HG03025 (cell line): ENCODE measurements at regions not wholly inside any gene's neighbourhood (a gene's known extent, or its start where the extent isn't known, plus 50 kb on each side); places are given as distances from the start of the nearest gene placed in this dataset.

ENCODE experiments used
- ATAC-seq: cut with Tn5 transposase; IDR thresholded peaks from one replicate; pipeline ENCODE4 v1.9.1; 2021; ENCODE audit warnings: mild to moderate bottlenecking, moderate library complexity; ENCODE audit not compliant: unreplicated experiment, low FRiP score

DNA sequence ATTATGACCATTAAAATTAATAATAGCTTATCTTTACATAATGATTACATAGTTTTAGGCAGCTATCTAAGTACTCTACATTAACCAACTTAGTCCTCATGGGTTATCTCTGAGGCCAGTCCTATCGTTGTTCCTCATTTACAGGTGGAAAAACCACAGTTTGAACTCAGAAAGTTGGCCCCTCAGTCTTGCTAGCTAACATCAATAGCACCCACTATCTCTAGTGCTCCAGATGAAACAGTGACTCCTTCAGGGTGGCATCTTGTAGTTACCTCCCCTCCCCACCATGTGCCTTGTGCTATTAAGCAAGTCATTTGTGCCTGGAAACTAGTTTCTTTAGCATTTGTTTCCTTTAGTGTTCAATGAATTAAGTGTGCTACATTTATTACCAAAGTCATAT is 1086.7 kb downstream of the EFNB2 start:
- no peak for ATAC-seq

DNA sequence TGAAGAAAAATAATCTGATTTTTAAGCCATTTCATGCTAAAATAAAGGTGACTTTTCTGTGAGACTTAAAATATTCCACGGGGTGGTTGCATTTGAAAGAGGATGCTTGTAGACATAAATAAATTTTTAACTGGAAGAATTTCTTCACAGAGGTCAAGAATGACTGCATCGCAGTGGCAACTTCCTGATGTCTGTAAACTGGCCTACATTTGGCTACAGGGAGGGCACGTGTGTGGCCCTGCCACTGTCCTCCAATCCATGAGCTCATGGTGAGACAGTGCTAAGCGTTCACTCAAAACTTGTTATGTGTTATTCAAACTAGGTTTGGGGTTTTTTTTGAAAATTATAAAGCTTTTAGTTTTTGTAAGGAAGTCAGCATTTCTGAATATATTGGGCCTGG is 1089.3 kb downstream of the EFNB2 start:
- no peak for ATAC-seq

DNA sequence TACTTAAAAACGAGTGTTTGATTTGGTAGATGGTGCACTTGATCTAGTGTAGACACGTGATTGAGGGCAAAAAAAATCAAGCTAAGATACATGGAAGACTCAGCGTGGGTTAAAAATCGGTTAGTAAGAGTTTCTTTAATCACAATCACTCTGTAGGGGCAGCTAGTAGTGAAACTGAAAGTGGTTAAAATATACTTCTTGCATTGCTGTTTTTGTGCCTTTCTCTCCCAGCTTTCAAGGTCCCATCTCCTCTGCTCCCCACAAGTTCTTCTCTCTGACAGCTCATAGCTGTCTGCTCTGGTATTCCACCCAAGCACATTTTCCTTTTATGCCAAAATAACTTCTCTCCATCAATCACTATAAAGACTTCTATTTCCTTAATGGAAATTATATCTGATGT is 1089.7 kb downstream of the EFNB2 start:
- ATAC-seq = no peak

DNA sequence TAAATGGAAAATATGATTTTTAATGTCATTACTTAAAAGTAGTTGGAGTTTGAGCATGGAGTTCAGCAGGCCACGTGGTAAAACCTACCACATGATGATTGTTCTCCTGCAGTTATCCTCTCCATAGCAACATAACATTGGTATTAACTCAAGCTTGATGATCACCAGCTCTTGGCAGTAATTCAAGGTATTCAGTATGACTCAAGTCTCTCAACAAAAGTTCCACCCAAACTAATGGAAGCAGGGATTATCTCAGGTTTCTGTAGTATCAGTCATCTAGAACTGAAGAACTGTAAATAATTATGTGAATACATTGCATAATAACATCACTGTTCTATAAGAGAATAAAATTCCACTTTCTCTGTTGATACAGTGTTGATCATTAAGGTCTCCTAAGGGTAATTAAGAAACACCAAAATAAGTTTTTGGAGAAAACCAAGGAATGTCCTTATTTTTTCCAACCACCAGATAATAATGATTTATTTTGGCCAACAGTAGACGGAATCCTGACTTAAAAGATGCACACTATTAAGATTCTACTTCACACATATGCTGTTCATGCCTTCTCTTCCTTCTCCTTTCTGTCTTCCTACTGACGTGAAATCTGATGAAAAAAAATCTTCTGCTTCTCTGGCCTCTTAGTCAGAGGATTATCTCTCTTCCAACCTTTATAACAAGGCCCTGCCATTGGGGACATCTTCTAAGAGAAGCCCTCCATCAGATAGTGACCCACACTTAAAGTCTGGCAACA is 1092.3 kb downstream of the EFNB2 start:
- ATAC-seq = no peak

DNA sequence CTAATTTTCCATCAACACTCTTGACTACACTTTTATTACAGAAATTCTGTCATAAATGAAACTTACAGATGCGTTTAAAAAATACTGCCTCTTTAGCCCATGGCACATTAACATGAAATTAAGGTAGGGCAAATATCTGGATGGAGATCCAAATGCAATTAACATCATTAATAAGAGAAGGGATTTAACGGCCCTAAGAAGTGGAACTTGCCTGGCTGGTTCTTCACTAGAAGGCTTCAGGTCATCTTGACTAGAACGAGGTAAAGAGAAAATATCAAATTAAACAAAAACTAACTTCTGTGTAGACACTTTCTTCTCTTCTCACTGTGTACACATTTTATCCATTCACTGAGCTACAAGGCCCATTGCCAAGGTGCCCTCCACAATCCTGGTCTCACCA is 1093.4 kb downstream of the EFNB2 start:
- no peak for ATAC-seq

- ATAC-seq = no peak
These were observed 1094.3 kb downstream of the EFNB2 start for GRCh38 chr13:105441051-105441750.

DNA sequence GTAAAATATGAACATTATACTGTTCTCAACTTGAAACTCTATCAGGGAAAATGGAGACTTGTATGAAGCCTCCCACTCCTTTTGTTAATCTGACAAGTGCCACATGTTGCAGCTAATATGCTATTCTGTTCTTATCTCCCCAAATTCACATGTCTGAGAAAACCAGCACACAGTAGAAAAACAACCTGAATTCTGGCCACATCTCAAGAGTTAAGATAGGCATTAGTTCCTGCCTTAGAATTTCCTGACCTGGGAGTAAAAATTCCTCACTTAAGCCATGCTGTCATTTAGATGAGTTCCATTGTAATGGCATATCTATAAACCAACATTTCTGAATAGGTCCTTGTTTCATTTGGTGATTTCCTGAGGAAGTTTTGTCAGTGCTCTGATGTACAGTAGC is 1098.5 kb downstream of the EFNB2 start:
- ATAC-seq = no peak

- ATAC-seq = no peak
These were observed 1103.0 kb downstream of the EFNB2 start for GRCh38 chr13:105432438-105432837.

DNA sequence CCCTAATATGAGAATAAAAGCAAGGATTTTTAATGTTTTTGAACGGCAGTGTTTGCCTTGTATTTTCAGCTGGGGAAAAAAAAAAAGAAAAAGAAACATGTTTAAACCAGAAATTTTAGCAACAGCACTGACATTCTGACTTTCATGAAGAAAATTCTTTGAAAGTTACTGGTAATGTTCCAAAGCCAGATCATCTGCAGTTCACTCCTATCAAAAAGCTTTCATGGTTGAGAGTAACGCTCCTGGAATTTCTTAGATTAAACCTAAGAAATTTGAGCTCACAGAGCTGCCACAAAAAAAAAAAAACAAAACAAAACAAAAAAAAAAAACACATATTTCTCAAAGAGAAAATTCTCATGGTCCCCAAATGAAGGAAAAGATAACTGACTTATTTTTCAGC is 1106.7 kb downstream of the EFNB2 start:
- ATAC-seq = no peak

DNA sequence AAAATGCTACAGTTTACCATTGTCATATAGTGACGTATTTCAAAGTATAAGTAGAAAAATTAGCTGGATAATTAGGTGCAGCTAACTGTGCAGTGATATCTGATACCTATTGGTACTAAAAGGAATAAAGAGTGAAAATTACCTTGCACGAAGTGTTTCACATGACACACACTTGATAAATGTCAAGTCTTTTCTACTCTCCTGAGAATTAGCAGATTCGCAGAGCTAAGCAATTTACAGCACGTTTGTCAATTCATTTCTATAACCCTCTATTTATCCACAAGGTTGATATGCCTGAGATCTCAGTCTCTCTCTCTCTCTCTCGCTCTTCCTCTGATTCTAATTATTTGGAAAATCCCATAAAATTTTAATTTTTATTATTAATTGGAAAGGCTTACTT is 1109.0 kb downstream of the EFNB2 start:
- ATAC-seq = no peak

GRCh38 chr13:105414639-105415038 is 1120.8 kb downstream of the EFNB2 start:
- no peak for ATAC-seq

DNA sequence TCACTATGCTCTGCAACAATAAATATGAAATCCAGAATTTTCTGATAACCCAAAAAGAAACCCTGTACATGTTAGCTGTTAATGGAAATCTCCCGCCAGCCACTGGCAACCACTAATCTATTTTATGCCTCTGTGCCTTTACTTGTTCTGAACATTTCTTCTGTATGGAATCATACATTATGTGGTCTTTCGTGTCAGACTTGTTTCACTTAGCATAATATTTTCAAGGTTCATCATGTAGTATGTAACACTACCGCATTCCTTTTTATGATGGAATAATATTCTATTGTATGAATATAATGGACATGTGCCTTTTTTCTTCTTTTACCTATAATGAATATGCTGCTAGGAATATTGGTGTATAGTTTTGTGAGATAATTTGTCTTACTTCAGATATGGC is 1123.3 kb downstream of the EFNB2 start:
- ATAC-seq = no peak

DNA sequence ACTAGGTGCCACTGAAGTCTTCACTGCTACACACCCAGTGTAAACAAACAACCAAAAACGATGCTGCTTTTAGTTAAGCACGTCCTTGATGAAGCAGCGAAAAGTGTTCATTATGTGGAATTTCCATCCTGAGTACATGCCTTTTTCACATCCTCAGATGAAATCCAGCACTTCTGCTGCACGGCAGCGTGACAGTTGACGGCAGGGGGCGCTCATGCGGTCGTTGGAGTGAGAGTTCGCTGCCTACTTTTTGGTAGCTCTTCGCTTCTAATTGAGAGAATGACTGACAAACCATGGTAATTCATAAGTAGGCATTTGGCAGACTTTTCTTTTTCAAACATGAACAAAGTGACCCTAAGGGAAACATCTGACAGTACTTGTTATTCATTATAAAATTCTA is 1124.9 kb downstream of the EFNB2 start:
- no peak for ATAC-seq

DNA sequence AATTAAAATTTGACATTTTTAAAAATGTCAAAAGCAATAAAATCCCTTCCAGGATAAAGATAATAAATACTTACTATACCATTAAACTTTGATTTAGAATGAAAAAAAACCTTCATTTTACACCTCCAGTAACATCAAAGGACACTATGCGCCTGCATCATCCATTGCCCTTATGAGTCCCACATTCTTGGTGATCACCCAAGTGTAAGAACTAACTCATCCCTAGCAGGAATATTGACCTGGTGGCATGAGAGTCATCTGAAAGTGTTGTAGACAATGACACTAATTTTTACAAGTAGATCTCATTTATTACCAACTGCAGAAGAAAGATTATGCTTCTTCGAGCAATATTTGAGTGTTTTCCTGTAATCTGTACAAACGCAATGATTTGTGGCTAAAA is 1128.9 kb downstream of the EFNB2 start:
- no peak for ATAC-seq

DNA sequence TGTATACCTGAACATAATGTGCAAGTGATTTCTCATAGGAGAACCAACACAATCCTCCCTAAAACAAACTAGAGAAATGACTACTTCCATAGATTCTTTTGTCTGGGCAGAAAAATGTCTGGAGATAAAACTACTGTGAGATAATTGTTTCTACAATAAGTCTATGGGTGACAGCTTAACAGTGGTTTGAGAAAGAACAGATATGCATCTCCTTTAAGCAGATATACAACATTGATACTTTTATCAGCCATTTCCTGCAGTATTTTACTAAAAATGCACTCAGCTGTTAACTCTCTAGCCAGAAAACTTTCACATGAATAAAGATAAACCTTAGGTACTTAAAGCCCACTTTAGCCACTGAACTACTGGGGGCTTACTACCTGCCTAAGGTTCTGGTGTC is 1132.4 kb downstream of the EFNB2 start:
- no peak for ATAC-seq

GRCh38 chr13:105395041-105395440 is 1140.4 kb downstream of the EFNB2 start:
- no peak for ATAC-seq

DNA sequence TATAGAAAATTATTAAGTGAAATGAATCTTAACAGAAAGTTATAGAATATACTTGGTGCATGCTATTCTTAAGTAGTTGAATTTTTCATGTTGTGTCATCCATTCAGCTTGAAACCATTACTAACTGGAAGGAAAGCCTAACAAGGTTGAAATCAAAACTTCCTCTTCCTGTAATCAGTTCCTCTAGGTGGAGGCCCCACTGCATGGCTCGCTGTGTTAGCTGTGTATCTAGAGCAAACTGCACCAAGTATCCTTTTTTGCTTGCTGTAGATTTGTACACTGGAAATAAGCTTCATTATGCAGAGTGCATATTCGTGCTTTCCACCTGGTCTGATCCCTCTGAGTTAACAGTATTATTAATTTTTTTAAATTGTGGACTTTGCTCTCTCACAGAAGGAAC is 1146.1 kb downstream of the EFNB2 start:
- no peak for ATAC-seq

DNA sequence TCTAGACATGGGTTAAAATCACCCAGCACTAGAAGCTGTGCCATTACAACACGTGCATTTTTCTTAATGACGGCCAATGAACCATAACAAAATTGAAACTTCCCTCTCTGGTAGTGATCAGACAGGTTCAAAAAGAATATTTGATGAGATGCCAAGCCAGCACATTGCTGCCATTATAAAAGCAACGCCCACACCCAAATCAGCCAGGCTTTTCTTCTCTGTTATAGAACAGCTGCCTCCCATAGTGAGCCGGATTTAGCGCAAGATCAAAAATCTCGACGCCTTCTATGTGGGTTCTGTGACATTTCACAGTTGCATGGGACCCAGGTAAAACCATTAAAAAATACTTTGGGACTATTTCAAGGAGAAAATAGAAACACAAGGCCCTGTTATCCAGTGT is 1158.0 kb downstream of the EFNB2 start:
- ATAC-seq = no peak

DNA sequence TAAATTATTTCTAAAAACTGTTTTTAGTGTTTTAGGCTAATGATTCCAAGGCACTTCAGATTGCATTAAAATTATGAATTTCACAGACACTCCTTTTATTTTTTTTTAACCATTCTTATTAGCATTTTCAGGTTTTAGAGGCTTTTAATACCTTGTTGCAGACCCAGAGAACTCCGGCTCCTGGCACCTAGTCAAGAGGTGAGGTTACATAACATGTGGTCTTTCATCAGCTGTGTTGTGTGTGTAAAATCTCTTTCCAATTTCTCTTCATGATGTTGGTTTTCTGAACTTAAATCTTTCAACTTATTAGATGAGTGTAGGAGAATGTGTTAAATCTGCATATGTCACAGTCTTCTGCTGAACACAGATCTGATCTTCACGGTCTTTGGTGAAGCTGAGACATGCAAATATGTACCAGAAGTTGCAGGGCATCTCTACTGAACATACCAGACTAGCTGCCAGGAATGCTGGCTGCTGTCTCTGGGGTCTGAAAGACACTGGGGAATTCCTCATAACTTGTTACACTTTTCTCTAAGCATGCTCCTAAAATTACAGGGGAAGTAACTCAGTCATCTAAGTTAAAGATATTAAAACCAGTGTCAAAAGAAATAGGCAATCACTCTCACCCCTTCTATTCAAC is 1165.3 kb downstream of the EFNB2 start:
- ATAC-seq = no peak

- ATAC-seq = no peak
These were observed 1166.7 kb downstream of the EFNB2 start for GRCh38 chr13:105368781-105369180.

- ATAC-seq = no peak
These were observed 1169.6 kb downstream of the EFNB2 start for GRCh38 chr13:105365831-105366230.

GRCh38 chr13:105365021-105365550 is 1170.4 kb downstream of the EFNB2 start:
- no peak for ATAC-seq
